ENCODE measurements at regions not wholly inside any gene's neighbourhood (a gene's known extent, or its start where the extent isn't known, plus 50 kb on each side); places are given as distances from the start of the nearest gene placed in this dataset.

DNA sequence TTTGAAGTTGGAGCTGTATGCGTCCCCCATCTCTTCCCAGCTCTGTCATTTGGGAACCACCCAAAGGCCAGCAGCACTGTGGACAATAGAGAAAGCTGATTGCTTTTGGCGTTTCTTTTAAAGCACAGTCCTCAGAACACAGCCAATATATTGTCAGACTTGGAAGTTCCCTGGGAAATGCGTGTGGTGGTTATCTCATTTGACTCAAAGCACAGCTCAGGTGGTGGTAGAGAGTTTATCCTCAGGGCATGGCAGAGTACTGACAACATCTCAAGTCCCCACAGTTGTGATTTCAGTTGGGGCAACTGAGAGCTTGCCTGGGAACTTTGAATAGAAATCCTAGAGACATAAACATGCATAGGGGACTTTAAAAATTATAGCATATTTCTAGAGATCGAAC, 601.3 kb downstream of the ETS1 start:
- Mint-ChIP-seq H3K27me3 (ENCODE audit: insufficient read depth) (no peaks in the 10 kb centered on the region), H3K27ac (no peak overlapping the region), H3K36me3 (ENCODE audit: low read depth) (no peaks in the 10 kb centered on the region), H3K4me1 (peaks cover 16% of the 10 kb centered on the region), H3K9me3 (peaks cover 8% of the 10 kb centered on the region), H3K4me3 (no peak overlapping the region)
- WGBS, 2 experiments (ENCODE audit: insufficient coverage in 1 of 2, insufficient read length in 1 of 2) = 90 to 100% methylated on average over 1 to 4 of the region's 4 CpGs
- no peak overlapping the region for H3K27ac ChIP-seq (ENCODE audit: low read depth, low read length)
- H3K36me3 ChIP-seq (ENCODE audit: control insufficient read depth, insufficient read depth, low read length) = no peaks in the 10 kb centered on the region
- TF ChIP-seq CTCF (conservative IDR thresholded peaks at IDR 0.05) = no peak
- no peak overlapping the region for H3K4me3 ChIP-seq (ENCODE audit: low read length)
- no peaks in the 10 kb centered on the region for H3K27me3 ChIP-seq (ENCODE audit: control insufficient read depth, insufficient read depth, low read length, poor library complexity, severe bottlenecking)
- H3K9ac ChIP-seq (ENCODE audit: extremely low read depth, low read length, poor library complexity, severe bottlenecking) = no peak overlapping the region
- H3K9me3 ChIP-seq (ENCODE audit: control insufficient read depth, low read length) = peaks cover 18% of the 10 kb centered on the region
- H3K4me1 ChIP-seq (ENCODE audit: control insufficient read depth, insufficient read depth, low read length) = peaks cover 8% of the 10 kb centered on the region
- DNase-seq = no peak

DNA sequence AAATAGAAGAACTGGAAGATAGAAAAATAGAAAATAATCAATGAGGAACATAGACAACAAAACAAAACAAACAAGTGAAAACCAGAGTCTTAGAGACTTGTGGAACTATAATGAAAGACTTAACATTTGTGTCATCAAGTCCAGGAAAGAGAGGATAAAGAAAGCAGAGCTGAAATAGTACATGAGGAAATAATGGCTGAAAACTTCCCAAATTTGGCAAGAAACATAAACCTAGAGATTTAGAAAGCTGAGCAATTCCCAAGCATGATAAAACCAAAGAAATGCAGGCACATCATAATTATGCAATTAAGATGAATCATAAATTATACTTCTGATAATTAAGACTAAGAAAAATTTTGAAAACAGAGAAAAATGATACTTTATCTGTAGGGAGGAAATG, 614.5 kb downstream of the ETS1 start:
- Histone ChIP-seq H3K27me3 (ENCODE audit: control insufficient read depth, insufficient read depth, low read length, poor library complexity, severe bottlenecking) (no peaks in the 10 kb centered on the region), H3K4me3 (ENCODE audit: low read length) (no peak overlapping the region), H3K9ac (ENCODE audit: extremely low read depth, low read length, poor library complexity, severe bottlenecking) (no peak overlapping the region), H3K4me1 (ENCODE audit: control insufficient read depth, insufficient read depth, low read length) (no peaks in the 10 kb centered on the region), H3K36me3 (ENCODE audit: control insufficient read depth, insufficient read depth, low read length) (no peaks in the 10 kb centered on the region), H3K27ac (ENCODE audit: low read depth, low read length) (no peak overlapping the region), H3K9me3 (ENCODE audit: control insufficient read depth, low read length) (peaks cover 7% of the 10 kb centered on the region)
- Mint-ChIP-seq H3K9me3 (peaks cover 8% of the 10 kb centered on the region), H3K4me3 (no peak overlapping the region), H3K27ac (no peak overlapping the region), H3K27me3 (ENCODE audit: insufficient read depth) (no peaks in the 10 kb centered on the region), H3K36me3 (ENCODE audit: low read depth) (no peaks in the 10 kb centered on the region), H3K4me1 (no peaks in the 10 kb centered on the region)
- DNase-seq = no peak
- no peak for TF ChIP-seq CTCF (conservative IDR thresholded peaks at IDR 0.05)

- no peak overlapping the region for H3K27ac Mint-ChIP-seq
- TF ChIP-seq CTCF (conservative IDR thresholded peaks at IDR 0.05) = no peak
- no peak overlapping the region for H3K9ac ChIP-seq (ENCODE audit: extremely low read depth, low read length, poor library complexity, severe bottlenecking)
- no peak overlapping the region for H3K4me3 Mint-ChIP-seq
- H3K36me3 ChIP-seq (ENCODE audit: control insufficient read depth, insufficient read depth, low read length) = no peaks in the 10 kb centered on the region
- peaks cover 3% of the 10 kb centered on the region for H3K9me3 Mint-ChIP-seq
- 95 to 98% methylated on average over 4 to 5 of the region's 5 CpGs for WGBS, 2 experiments (ENCODE audit: insufficient coverage in 1 of 2, insufficient read length in 1 of 2)
- DNase-seq = no peak
- H3K27ac ChIP-seq (ENCODE audit: low read depth, low read length) = no peak overlapping the region
- H3K27me3 ChIP-seq (ENCODE audit: control insufficient read depth, insufficient read depth, low read length, poor library complexity, severe bottlenecking) = no peaks in the 10 kb centered on the region
- H3K36me3 Mint-ChIP-seq (ENCODE audit: low read depth) = no peaks in the 10 kb centered on the region
- no peaks in the 10 kb centered on the region for H3K4me1 Mint-ChIP-seq
- no peak overlapping the region for H3K4me3 ChIP-seq (ENCODE audit: low read length)
- no peaks in the 10 kb centered on the region for H3K27me3 Mint-ChIP-seq (ENCODE audit: insufficient read depth)
- H3K4me1 ChIP-seq (ENCODE audit: control insufficient read depth, insufficient read depth, low read length) = no peaks in the 10 kb centered on the region
- no peaks in the 10 kb centered on the region for H3K9me3 ChIP-seq (ENCODE audit: control insufficient read depth, low read length)
These were observed 615.9 kb downstream of the ETS1 start for GRCh38 chr11:127971448-127971847.
